Epithelial cell of esophagus (primary cell): ENCODE measurements at regions not wholly inside any gene's neighbourhood (a gene's known extent, or its start where the extent isn't known, plus 50 kb on each side); places are given as distances from the start of the nearest gene placed in this dataset.

Source experiments
- DNase-seq: peaks from one replicate; pipeline ENCODE4 v3.0.0; 2010; ENCODE audit warnings: low read depth
- H3K4me3 ChIP-seq: 2 replicates; pipeline ENCODE4 v1.5.1; 2011; ENCODE audit warnings: mild to moderate bottlenecking, low read length, control low read depth
- CTCF ChIP-seq: IDR thresholded peaks from 2 replicates; pipeline ENCODE4 v1.5.1; 2011; ENCODE audit warnings: low read depth, mild to moderate bottlenecking, low read length, control low read depth, inconsistent platforms; ENCODE audit not compliant: insufficient read depth; ENCODE audit errors: missing control alignments

- DNase-seq: no peak
- no peak overlapping the region for H3K4me3 ChIP-seq
- TF ChIP-seq CTCF: no peak
Observed at GRCh38 chr21:16073586-16073985, 343.8 kb downstream of the USP25 start.

- TF ChIP-seq CTCF: no peak
- no peak overlapping the region for H3K4me3 ChIP-seq
- no peak for DNase-seq
Observed at GRCh38 chr21:16074950-16075489, 345.2 kb downstream of the USP25 start.

- DNase-seq: no peak
- no peak for TF ChIP-seq CTCF
- H3K4me3 ChIP-seq: no peak overlapping the region
Observed at GRCh38 chr21:16075649-16076282, 346.0 kb downstream of the USP25 start.

DNA sequence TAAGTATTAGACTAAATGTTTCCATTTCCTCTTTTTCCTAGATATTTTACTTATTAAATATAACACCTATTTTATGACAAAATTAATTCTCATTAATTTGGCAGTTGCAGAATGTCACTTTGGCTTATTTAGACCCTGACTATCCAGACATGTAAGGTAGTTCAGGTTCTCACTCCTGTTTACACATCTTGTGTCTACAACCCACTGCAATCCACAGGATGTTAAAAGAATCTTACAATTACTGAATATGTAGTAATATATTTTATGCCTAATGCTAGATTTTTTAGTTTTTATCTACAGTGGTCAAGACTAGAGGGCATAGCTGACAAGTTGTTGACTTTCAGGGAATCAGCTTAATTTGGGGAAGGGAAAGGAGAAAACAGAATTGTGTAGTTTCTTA lies 346.7 kb downstream of the USP25 start:
- no peak for TF ChIP-seq CTCF
- no peak overlapping the region for H3K4me3 ChIP-seq

GRCh38 chr21:16078382-16078781 lies 348.6 kb downstream of the USP25 start:
- no peak for DNase-seq
- TF ChIP-seq CTCF: no peak
- H3K4me3 ChIP-seq: no peak overlapping the region

More for the DNA sequence above, 346.7 kb downstream of the USP25 start:
- DNase-seq: no peak

DNA sequence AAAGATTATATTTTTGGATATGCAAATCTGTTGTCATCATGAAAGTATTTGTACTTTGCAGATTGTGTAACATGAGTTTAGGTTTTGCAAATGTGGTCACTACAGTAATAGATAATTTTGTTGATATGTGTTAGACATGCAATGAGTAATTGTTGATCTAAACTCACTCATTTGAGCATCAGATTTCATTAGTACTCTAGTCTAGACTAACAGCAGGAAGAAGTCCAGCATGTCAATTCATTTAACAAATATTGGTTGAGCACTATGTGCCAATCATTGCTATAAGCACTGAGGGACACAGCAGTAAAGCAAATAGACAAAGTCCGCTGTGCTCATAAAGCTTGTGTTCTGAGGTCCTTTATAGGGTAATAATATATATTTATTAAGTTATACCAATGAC lies 350.0 kb downstream of the USP25 start:
- H3K4me3 ChIP-seq: no peak overlapping the region
- DNase-seq: peak; percentile 76
- TF ChIP-seq CTCF: no peak

GRCh38 chr21:16081304-16081703 lies 351.5 kb downstream of the USP25 start:
- no peak overlapping the region for H3K4me3 ChIP-seq
- no peak for TF ChIP-seq CTCF
- DNase-seq: no peak
